ENCODE measurements at regions not wholly inside any gene's neighbourhood (a gene's known extent, or its start where the extent isn't known, plus 50 kb on each side); places are given as distances from the start of the nearest gene placed in this dataset.
"Not testable (repeated sequence)": the region's sequence is repeated elsewhere in the genome, so short reads cannot be mapped to it uniquely, and the experiment has no call there.

- no peak for TF ChIP-seq CTCF (IDR thresholded peaks at IDR 0.05; ENCODE audit: low read depth, low read length, missing control alignments)
- in situ Hi-C loops (cut with HindIII; ENCODE audit: low pct_ligation_motif_present, low sequenced_read_pairs) = no loop called here
- no peak overlapping the region for H3K27ac ChIP-seq
- no peak for DNase-seq
- no peak overlapping the region for H3K4me3 ChIP-seq (ENCODE audit: low read depth, low read length)
- no peaks in the 10 kb centered on the region for H3K36me3 ChIP-seq (replicated peaks)
- H3K27me3 ChIP-seq (replicated peaks) = no peaks in the 10 kb centered on the region
These were observed 84.5 kb upstream of the CTNNA1 start for GRCh38 chr5:138668451-138669380.

- H3K27me3 ChIP-seq (replicated peaks); in situ Hi-C loops (cut with HindIII; ENCODE audit: low pct_ligation_motif_present, low sequenced_read_pairs): not testable (repeated sequence)
These were observed 85.4 kb upstream of the CTNNA1 start for GRCh38 chr5:138667782-138668331.

GRCh38 chr5:138666226-138666742, 86.9 kb upstream of the CTNNA1 start:
- DNase-seq = no peak
- H3K4me3 ChIP-seq (ENCODE audit: low read depth, low read length) = no peak overlapping the region
- H3K36me3 ChIP-seq (replicated peaks) = no peaks in the 10 kb centered on the region
- H3K27ac ChIP-seq = no peak overlapping the region
- H3K27me3 ChIP-seq (replicated peaks) = no peaks in the 10 kb centered on the region
- in situ Hi-C loops (cut with HindIII; ENCODE audit: low pct_ligation_motif_present, low sequenced_read_pairs) = no loop called here
- TF ChIP-seq CTCF (IDR thresholded peaks at IDR 0.05; ENCODE audit: low read depth, low read length, missing control alignments) = no peak

More at GRCh38 chr5:138667782-138668331, 85.4 kb upstream of the CTNNA1 start:
- not testable (repeated sequence) for H3K4me3 ChIP-seq (ENCODE audit: low read depth, low read length); DNase-seq; H3K27ac ChIP-seq; H3K36me3 ChIP-seq (replicated peaks)

- no peaks in the 10 kb centered on the region for H3K27me3 ChIP-seq (replicated peaks)
- in situ Hi-C loops (cut with HindIII; ENCODE audit: low pct_ligation_motif_present, low sequenced_read_pairs) = no loop called here
- no peak overlapping the region for H3K4me3 ChIP-seq (ENCODE audit: low read depth, low read length)
- no peaks in the 10 kb centered on the region for H3K36me3 ChIP-seq (replicated peaks)
- DNase-seq = no peak
- no peak overlapping the region for H3K27ac ChIP-seq
- no peak for TF ChIP-seq CTCF (IDR thresholded peaks at IDR 0.05; ENCODE audit: low read depth, low read length, missing control alignments)
These were observed 88.0 kb upstream of the CTNNA1 start for GRCh38 chr5:138665261-138665660.

- H3K36me3 ChIP-seq (replicated peaks) = no peaks in the 10 kb centered on the region
- no peak for TF ChIP-seq CTCF (IDR thresholded peaks at IDR 0.05; ENCODE audit: low read depth, low read length, missing control alignments)
- in situ Hi-C loops (cut with HindIII; ENCODE audit: low pct_ligation_motif_present, low sequenced_read_pairs) = no loop called here
- DNase-seq = peak; percentile 18
- no peak overlapping the region for H3K4me3 ChIP-seq (ENCODE audit: low read depth, low read length)
- no peak overlapping the region for H3K27ac ChIP-seq
- H3K27me3 ChIP-seq (replicated peaks) = no peaks in the 10 kb centered on the region
These were observed 88.8 kb upstream of the CTNNA1 start for GRCh38 chr5:138664276-138664943.

- Histone ChIP-seq H3K4me3 (ENCODE audit: low read depth, low read length) (no peak overlapping the region), H3K27me3 (replicated peaks) (no peaks in the 10 kb centered on the region), H3K36me3 (replicated peaks) (no peaks in the 10 kb centered on the region), H3K27ac (no peak overlapping the region)
- in situ Hi-C loops (cut with HindIII; ENCODE audit: low pct_ligation_motif_present, low sequenced_read_pairs) = no loop called here
- no peak for DNase-seq
- no peak for TF ChIP-seq CTCF (IDR thresholded peaks at IDR 0.05; ENCODE audit: low read depth, low read length, missing control alignments)
These were observed 88.4 kb upstream of the HSPA9 start for GRCh38 chr5:138663561-138663960.
